Liver (tissue), 7 donors: ENCODE measurements at regions not wholly inside any gene's neighbourhood (a gene's known extent, or its start where the extent isn't known, plus 50 kb on each side); places are given as distances from the start of the nearest gene placed in this dataset.
"Not testable (repeated sequence)": the region's sequence is repeated elsewhere in the genome, so short reads cannot be mapped to it uniquely, and the experiment has no call there.

Experiments
- DNase-seq: peaks from one replicate; pipeline ENCODE4 v3.0.0-alpha.2; 2017; ENCODE audit warnings: low spot score
- H3K27ac ChIP-seq, 2 donors: one replicate each; pipeline ENCODE4 v1.7.0; 2013; ENCODE audit warnings: inconsistent platforms in 2 of 2, low read length in 2 of 2, control low read depth in 1 of 2, low read depth in 1 of 2, mild to moderate bottlenecking in 1 of 2
- H3K27me3 ChIP-seq, 4 donors: one replicate each; pipeline versions ENCODE4 v1.6.1 to v1.7.0; 2013; ENCODE audit warnings: low read length in 3 of 4, inconsistent platforms in 1 of 4, mild to moderate bottlenecking in 1 of 4, moderate library complexity in 1 of 4; ENCODE audit not compliant: control insufficient read depth in 4 of 4, insufficient read depth in 4 of 4
- H3K36me3 ChIP-seq, 4 donors: one replicate each; pipeline versions ENCODE4 v1.6.1 to v1.7.0; 2013; ENCODE audit warnings: low read length in 3 of 4, mild to moderate bottlenecking in 3 of 4, low read depth in 1 of 4, moderate library complexity in 1 of 4; ENCODE audit not compliant: control insufficient read depth in 4 of 4, insufficient read depth in 3 of 4
- H3K4me1 ChIP-seq, 4 donors: one replicate each; pipeline versions ENCODE4 v1.6.1 to v1.7.0; 2013; ENCODE audit warnings: low read length in 3 of 4, mild to moderate bottlenecking in 3 of 4, moderate library complexity in 1 of 4; ENCODE audit not compliant: control insufficient read depth in 4 of 4, insufficient read depth in 4 of 4
- H3K4me3 ChIP-seq, 3 donors: one replicate each; pipeline versions ENCODE4 v1.6.1 to v1.7.0; 2013; ENCODE audit warnings: low read length in 3 of 3, control low read depth in 1 of 3, low read depth in 1 of 3, mild to moderate bottlenecking in 1 of 3
- H3K9ac ChIP-seq, 2 donors: one replicate each; pipeline ENCODE4 v1.7.0; 2013; ENCODE audit warnings: low read length in 2 of 2, mild to moderate bottlenecking in 2 of 2, moderate library complexity in 2 of 2, control low read depth in 1 of 2, low read depth in 1 of 2
- H3K9me3 ChIP-seq, 4 donors: one replicate each; pipeline versions ENCODE4 v1.6.1 to v1.7.0; 2013; ENCODE audit warnings: low read length in 3 of 4; ENCODE audit not compliant: control insufficient read depth in 4 of 4
- FOXA1 ChIP-seq: IDR thresholded peaks from 2 replicates; pipeline ENCODE4 v1.6.1; 2016; ENCODE audit warnings: antibody characterized with exemption
- FOXA2 ChIP-seq: IDR thresholded peaks from 2 replicates; pipeline ENCODE4 v1.6.1; 2016; ENCODE audit warnings: antibody characterized with exemption
- GABPA ChIP-seq, 2 donors: IDR thresholded peaks in 1 of 2; conservative IDR thresholded peaks in 1 of 2; 2 replicates each; pipeline ENCODE4 v1.6.1; 2016; ENCODE audit warnings: antibody characterized with exemption in 2 of 2, mild to moderate bottlenecking in 1 of 2, moderate library complexity in 1 of 2
- HNF4A ChIP-seq, 2 donors: conservative IDR thresholded peaks; 2 replicates each; pipeline ENCODE4 v1.6.1; 2016; ENCODE audit warnings: antibody characterized with exemption in 2 of 2, mild to moderate bottlenecking in 2 of 2
- HNF4G ChIP-seq: IDR thresholded peaks from 2 replicates; pipeline ENCODE4 v1.6.1; 2016; ENCODE audit warnings: antibody characterized with exemption
- JUND ChIP-seq, 2 donors: IDR thresholded peaks; 2 replicates each; pipeline ENCODE4 v1.6.1; 2016; ENCODE audit warnings: antibody characterized with exemption in 2 of 2
- MAX ChIP-seq: IDR thresholded peaks from 2 replicates; pipeline ENCODE4 v1.6.1; 2016; ENCODE audit warnings: antibody characterized with exemption
- NR2F2 ChIP-seq: IDR thresholded peaks from 2 replicates; pipeline ENCODE4 v1.6.1; 2016; ENCODE audit warnings: antibody characterized with exemption
- RXRA ChIP-seq, 2 donors: IDR thresholded peaks; 2 replicates each; pipeline ENCODE4 v1.6.1; 2017 to 2018; ENCODE audit warnings: antibody characterized with exemption in 2 of 2, mild to moderate bottlenecking in 1 of 2
- SP1 ChIP-seq: IDR thresholded peaks from 2 replicates; pipeline ENCODE4 v1.6.1; 2018; ENCODE audit warnings: antibody characterized with exemption, mild to moderate bottlenecking
- TAF1 ChIP-seq: conservative IDR thresholded peaks from 2 replicates; pipeline ENCODE4 v1.6.1; 2016; ENCODE audit warnings: antibody characterized with exemption, mild to moderate bottlenecking
- YY1 ChIP-seq: IDR thresholded peaks from 2 replicates; pipeline ENCODE4 v1.6.1; 2016; ENCODE audit warnings: antibody characterized with exemption, mild to moderate bottlenecking
- WGBS: extraction: QIAGEN DNeasy Blood & Tissue Kit; methylation state at CpG from one replicate; pipeline ENCODE4 v1.1.7; 2013; 5-methylcytosine and 5-hydroxymethylcytosine counted together
- TF ChIP-seq, protein P1 (sequence below): IDR thresholded peaks from 2 replicates; pipeline ENCODE4 v1.6.1; 2016; ENCODE audit warnings: antibody characterized with exemption
- donor health status: healthy.
- donor health status: healthy.
- donor health status: healthy.
- donor health status: healthy.

GRCh38 chr14:38544776-38545175 is 288.9 kb upstream of the CLEC14A start:
- WGBS: 89% methylated on average over 2 of the region's 2 CpGs
- TF ChIP-seq JUND (IDR thresholded peaks at IDR 0.05) (no peak), MAX (no peak), GABPA (IDR thresholded peaks at IDR 0.05 in 1 of 2, conservative IDR thresholded peaks at IDR 0.05 in 1 of 2) (no peak), FOXA1 (no peak), YY1 (no peak), FOXA2 (no peak), HNF4G (no peak), SP1 (no peak)
- Histone ChIP-seq H3K9me3 (no peaks in the 10 kb centered on the region), H3K27me3 (no peaks in the 10 kb centered on the region), H3K9ac (no peak overlapping the region), H3K36me3 (no peaks in the 10 kb centered on the region), H3K4me3 (no peak overlapping the region), H3K4me1 (peaks cover 0 to 11% (median 0%) of the 10 kb centered on the region in 4 donors), H3K27ac (no peak overlapping the region)
- DNase-seq: no peak

GRCh38 chr14:38543851-38544250 is 288.0 kb upstream of the CLEC14A start:
- H3K4me3 ChIP-seq, H3K9ac ChIP-seq, H3K27ac ChIP-seq, H3K27me3 ChIP-seq, H3K36me3 ChIP-seq, DNase-seq, H3K9me3 ChIP-seq: not testable (repeated sequence)
- 94% methylated on average over 5 of the region's 5 CpGs for WGBS
- peaks cover 0 to 11% (median 0%) of the 10 kb centered on the region in 4 donors for H3K4me1 ChIP-seq

- 74% methylated on average over 5 of the region's 5 CpGs for WGBS
- peaks cover 0 to 11% (median 0%) of the 10 kb centered on the region in 4 donors for H3K4me1 ChIP-seq
- not testable (repeated sequence) for H3K27ac ChIP-seq, H3K4me3 ChIP-seq, H3K9me3 ChIP-seq, H3K9ac ChIP-seq, DNase-seq, H3K27me3 ChIP-seq, H3K36me3 ChIP-seq
Observed at GRCh38 chr14:38538053-38538452, 282.2 kb upstream of the CLEC14A start.

DNA sequence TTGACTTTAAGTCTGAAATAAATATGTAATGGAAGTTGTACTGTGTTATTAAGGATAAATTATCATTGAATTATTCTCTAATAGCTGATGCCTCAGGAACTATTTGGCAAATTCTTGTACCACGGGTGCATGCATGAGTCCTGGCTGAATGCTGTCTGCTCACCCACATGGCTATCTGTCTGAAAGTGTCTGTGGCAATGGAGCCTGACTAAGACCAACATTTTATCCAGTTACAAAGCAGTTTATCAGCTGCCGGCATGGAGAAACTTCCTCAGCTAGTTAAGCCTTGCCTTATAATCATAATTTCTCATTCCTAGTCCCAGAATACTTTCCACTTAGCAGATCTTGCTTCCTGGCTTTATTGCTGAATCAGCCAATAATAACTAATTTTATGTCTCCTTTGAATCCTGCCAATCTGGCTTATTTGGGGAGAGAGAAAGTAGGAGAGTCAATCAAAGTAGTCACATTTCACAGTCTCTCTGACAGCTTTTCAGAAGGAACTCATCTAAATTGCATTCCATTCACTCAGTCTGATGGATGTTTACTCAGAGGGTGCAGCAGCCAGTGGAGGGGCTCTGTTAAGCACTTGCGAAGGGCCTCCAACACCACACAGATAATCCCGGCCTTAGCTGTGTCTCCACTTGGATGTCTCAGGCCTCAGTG is 280.6 kb upstream of the CLEC14A start:
- Histone ChIP-seq H3K9ac (no peak overlapping the region), H3K27me3 (no peaks in the 10 kb centered on the region), H3K4me3 (no peak overlapping the region), H3K36me3 (no peaks in the 10 kb centered on the region), H3K4me1 (peaks cover 0 to 11% (median 0%) of the 10 kb centered on the region in 4 donors), H3K27ac (no peak overlapping the region), H3K9me3 (no peaks in the 10 kb centered on the region)
- no peak for DNase-seq
- no peak for TF ChIP-seq HNF4A (conservative IDR thresholded peaks at IDR 0.05)
- no peak for TF ChIP-seq HNF4G
- no peak for TF ChIP-seq SP1
- TF ChIP-seq TAF1: no peak
- TF ChIP-seq FOXA1: no peak
- no peak for TF ChIP-seq NR2F2
- TF ChIP-seq RXRA (IDR thresholded peaks at IDR 0.05): no peak
- TF ChIP-seq FOXA2: no peak
- TF ChIP-seq, protein P1, sequence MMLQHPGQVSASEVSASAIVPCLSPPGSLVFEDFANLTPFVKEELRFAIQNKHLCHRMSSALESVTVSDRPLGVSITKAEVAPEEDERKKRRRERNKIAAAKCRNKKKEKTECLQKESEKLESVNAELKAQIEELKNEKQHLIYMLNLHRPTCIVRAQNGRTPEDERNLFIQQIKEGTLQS: no peak
- TF ChIP-seq GABPA (IDR thresholded peaks at IDR 0.05 in 1 of 2, conservative IDR thresholded peaks at IDR 0.05 in 1 of 2): no peak
- TF ChIP-seq MAX: no peak
- TF ChIP-seq YY1: no peak
- 80% methylated on average over 4 of the region's 4 CpGs for WGBS
